ENCODE measurements at regions not wholly inside any gene's neighbourhood (a gene's known extent, or its start where the extent isn't known, plus 50 kb on each side); places are given as distances from the start of the nearest gene placed in this dataset.
A peak's percentile ranks its signal among the peaks of the same experiment; 100 is the strongest.
"Not testable (repeated sequence)": the region's sequence is repeated elsewhere in the genome, so short reads cannot be mapped to it uniquely, and the experiment has no call there.

- DNase-seq (ENCODE audit: low read depth): no peak
Measured at GRCh38 chr12:127469331-127469730, 797.6 kb upstream of the TMEM132C start.

GRCh38 chr12:127473766-127474165 lies 793.2 kb upstream of the TMEM132C start:
- no peak for DNase-seq (ENCODE audit: low read depth)

GRCh38 chr12:127479256-127479655 lies 787.7 kb upstream of the TMEM132C start:
- DNase-seq (ENCODE audit: low read depth): peak; percentile 26

DNA sequence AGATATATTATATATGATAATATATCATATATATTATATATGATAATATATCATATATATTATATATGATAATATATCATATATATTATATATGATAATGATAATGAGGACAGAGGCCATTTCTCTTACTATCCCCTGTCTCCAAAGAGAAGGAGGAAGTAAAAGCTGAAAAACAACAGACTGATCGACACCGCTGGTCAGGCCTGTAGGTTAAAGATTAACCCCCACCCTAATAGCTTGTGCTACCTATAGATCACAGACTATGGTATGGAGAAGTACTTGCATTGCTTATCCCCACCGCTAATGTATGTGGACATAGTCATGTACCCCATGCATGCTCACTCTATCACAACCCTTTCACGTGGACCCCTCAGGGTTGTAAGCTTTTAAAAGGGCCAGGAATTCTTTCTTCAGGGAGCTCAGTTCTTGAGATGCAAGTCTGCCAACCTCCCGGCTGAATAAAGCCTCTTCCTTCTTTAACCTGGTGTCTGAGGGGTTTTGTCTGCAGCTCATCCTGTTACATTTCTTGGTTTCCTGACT lies 786.1 kb upstream of the TMEM132C start:
- no peak for DNase-seq (ENCODE audit: low read depth)

DNA sequence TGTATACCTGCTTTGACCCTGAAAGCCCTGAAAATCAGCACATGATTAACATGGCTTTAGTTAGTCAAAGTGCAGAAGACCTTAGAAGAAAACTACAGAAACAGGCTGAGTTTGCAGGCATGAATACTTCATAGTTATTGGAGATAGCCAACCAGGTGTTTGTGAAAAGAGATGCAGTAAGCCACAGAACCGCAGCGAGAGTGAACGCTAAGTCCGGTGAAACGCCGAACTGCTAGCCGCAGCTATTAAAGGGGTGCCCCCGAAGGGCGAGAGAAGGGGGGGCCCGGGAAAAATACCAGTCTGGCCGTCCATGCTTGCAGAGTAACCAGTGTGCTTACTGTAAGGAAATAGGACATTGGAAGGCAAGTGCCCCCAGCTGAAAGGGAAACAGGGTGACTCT lies 784.0 kb upstream of the TMEM132C start:
- DNase-seq (ENCODE audit: low read depth): no peak

DNA sequence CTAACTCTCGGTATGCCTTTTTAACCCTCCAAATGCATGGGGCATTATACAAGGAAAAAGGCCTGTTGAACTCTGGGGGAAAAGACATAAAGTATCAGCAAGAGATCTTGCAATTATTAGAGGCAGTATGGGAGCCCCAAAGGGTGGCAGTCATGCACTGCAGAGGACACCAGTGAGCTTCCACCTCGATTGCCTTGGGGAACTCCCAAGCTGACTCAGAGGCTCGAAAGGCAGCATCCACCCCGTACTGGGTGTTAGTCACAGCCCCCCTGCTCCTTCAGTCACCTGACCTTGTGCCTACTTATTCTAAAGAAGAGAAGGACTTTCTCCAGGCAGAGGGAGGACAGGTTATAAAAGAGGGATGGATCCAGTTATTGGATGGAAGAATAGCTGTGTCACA lies 781.4 kb upstream of the TMEM132C start:
- peak; percentile 80 for DNase-seq (ENCODE audit: low read depth)

GRCh38 chr12:127487031-127487430 lies 779.9 kb upstream of the TMEM132C start:
- DNase-seq (ENCODE audit: low read depth): no peak

DNA sequence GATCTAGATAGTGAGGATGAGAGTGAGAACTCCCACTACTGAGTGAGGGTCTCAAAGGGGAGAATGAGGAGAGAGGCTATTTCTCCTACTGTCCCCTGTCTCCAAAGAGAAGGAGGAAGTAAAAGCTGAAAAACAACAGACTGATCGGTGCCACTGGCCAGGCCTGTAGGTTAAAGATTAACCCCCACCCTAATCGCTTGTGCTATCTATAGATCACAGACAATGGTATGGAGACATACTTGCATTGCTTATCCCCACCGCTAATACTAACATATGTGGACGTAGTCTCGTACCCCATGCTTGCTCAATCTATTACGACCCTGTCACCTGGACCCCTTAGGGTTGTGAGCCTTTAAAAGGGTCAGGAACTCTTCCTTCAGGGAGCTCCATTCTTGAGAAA lies 777.9 kb upstream of the TMEM132C start:
- no peak for DNase-seq (ENCODE audit: low read depth)

DNA sequence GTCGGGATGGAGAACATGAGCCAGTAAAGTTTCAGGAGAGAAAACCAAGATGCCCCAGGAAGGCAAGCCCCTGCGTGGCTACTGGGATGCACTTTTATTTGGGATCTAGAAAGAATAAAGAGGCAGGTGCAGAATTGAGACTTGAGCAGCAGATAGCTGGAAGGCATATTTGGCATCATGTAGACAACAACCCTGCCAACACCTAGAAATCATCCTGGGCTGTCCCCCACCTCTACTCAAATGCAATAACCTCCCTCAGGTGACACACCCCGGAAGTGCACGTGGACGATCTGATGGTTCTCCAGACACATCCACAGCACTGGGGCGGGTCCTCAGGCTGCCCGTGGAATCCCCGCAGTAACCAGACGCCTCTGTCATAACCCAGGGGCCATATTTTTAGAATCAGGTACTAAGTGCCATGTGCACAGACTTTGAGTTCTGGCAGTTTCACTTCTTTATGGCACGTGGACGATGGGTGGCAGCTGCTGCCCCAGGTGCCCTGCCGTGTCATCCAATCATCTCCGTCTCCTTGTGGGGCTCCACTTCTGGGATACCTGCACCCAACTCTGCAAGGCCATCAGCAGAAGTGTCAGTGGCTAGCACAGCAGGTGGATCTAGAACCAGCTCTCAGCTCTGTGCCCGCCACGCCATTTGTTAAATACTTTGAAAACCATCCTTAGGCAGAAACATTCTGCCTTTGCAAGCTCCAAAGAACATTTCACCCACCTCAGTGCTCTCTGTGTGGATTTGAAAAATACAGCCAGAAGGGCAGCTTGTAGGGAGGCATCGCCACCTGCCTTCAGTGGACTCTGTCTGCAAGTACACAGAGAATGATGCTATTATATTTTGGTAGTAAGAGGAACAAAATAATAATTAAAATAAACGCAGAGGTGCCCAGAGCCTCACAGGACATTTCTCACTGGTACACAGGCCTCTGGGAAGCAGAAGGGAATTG lies 771.7 kb upstream of the TMEM132C start:
- no peak for DNase-seq (ENCODE audit: low read depth)

DNA sequence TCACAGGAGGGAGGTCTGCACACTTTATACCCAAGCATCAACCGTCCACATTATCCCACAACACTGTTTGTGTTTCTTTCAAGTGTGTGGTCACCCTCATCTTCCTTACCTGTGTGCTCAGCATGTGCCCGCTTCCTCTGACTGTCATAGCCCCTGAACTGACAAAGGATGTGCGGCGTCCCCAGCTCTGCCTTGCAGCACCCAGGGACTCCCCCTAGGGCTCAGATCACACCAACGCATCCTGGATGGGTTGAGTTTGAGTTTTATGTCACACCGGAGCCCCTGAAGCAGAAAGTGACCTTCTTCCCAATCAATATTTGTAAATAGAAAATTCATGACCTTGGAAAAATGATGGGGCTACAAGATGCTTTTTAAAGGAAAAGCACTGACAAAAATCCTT lies 770.7 kb upstream of the TMEM132C start:
- no peak for DNase-seq (ENCODE audit: low read depth)

DNA sequence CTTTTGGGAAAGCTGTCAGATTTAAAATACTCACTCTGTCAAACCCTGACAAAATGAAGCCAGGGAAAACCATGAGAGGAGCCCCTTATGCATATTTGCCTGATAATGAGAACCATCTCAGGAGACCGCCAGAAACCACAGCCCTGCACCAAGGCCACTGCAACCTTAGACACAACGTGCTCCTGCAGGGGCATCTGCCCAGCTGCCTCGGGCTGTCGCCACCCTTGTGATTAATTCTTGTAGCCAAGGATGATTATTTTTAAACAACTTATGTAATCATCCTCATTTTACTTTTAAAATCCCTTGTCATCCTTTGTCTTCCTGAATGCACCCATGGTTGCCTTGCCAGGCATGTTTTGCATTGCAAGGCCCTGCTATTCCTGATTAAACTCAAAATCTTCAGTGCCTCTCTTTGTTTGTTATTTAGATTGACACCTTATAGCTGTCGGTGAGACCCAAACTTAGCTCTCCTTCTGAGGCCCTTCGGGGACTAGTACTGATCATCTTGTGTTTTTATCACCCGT lies 766.4 kb upstream of the TMEM132C start:
- DNase-seq (ENCODE audit: low read depth): no peak

DNA sequence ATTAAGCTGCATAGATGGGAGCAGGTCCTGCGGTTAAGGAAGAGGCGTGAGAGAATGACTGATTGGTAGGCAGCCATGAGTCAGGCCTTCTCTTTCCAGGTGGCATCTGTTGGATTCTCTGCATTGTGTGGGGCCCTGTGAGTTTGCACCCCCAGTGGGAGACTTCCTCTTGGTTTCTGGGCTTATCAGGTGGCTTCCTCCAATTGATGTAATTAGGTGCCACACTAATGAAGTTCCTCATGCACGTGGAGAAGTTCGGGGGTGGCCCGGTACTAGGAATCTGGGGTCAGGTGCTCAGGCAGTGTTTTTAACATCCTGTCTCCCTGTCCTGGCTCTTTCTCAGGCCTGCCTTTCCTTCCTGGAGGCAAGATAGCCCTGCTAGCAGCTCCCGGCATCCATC lies 765.1 kb upstream of the TMEM132C start:
- no peak for DNase-seq (ENCODE audit: low read depth)

GRCh38 chr12:127503246-127503645 lies 763.7 kb upstream of the TMEM132C start:
- no peak for DNase-seq (ENCODE audit: low read depth)

DNA sequence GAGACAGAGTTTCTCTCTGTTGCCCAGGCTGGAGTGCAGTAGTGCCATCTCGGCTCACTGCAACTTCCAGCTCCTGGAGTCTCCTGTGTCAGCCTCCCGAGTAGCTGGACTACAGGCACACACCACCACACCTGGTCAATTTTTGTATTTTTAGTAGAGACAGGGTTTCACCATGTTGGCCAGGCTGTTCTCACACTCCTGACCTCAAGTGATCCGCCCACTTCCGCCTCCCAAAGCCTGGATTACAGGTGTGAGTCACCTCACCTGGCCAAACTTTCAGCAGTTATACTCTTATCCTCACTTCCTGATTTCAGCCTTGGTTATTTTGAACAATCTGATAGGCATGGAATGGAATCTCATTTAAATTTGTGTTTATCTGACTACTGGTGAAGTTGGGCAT lies 763.0 kb upstream of the TMEM132C start:
- DNase-seq (ENCODE audit: low read depth): not testable (repeated sequence)

DNA sequence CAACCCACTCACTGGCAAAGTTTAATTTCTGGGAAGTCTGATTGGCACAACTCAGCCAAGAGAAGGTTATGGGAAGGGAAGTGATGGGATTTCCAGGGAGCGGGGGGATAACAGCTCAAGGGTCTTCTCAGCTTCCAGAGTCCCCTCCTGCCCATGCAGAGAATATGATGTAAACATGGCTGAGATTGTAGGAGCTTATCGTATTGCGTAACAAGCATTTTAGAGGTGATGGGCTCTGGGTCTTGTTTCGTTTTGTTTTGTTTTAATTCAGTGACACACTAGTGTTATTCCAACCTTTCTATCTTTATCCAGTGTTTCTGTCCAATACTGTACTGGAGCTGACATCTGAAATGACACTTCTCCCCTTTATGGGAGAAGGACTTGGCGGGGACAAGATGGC lies 762.1 kb upstream of the TMEM132C start:
- DNase-seq (ENCODE audit: low read depth): no peak

GRCh38 chr12:127507341-127507740 lies 759.6 kb upstream of the TMEM132C start:
- DNase-seq (ENCODE audit: low read depth): no peak

GRCh38 chr12:127509066-127509778 lies 757.7 kb upstream of the TMEM132C start:
- peak; percentile 43 for DNase-seq (ENCODE audit: low read depth)

- DNase-seq (ENCODE audit: low read depth): peak; percentile 15
Measured at GRCh38 chr12:127515941-127516340, 751.0 kb upstream of the TMEM132C start.

DNA sequence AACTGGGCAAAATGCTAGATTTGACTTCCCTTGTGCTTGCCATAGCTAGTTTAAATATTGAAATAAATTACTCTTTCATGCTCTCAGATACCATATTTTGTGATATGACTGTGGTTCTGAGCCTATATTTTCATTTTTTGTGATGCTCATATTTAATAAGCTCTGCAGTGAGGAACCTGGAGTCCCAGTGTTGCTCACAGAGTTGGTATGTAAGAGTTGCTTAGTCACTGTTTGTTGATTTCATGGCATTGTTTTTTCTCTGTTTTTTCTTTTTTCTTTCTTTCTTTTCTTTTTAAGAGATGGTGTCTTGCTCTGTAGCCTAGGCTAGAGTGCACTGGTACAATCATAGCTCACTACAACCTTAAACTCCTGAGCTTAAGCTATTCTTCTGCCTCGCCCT lies 750.5 kb upstream of the TMEM132C start:
- DNase-seq (ENCODE audit: low read depth): no peak

DNA sequence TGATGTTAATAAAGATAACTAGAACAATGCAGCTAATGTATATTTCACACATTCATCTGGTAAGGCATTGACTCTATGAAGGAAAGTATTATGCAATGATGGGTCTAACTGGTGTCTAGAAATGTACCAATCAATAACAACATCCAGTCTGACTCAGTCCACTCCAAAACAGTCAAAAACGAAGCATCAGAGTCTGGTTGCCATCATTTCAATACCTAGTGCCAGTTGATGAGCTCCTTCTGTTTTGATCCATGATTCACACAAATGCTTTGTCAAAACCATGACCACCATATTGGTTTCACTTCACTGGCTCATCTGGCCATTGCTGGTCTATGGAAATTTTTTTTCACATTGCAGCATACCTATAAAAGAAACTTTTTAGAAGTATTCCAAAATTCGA lies 747.2 kb upstream of the TMEM132C start:
- no peak for DNase-seq (ENCODE audit: low read depth)

DNA sequence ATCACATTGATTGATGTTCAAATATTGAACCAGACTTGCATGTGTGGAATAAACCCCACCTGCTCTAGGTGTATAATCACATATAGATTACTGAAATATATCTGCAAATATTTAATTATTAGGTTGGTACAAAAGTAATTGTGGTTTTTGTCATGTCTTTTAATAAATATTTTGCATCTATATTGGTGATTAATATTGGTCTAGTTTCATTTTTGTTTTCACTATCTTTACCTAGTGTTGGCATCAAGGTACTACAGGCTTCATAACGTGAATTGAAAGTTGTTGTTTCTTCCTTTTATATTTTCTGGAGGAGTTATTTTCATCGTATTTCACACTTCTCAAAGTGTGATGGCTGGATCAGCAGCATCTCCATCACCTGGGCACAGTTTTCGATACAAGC lies 740.0 kb upstream of the TMEM132C start:
- no peak for DNase-seq (ENCODE audit: low read depth)

DNA sequence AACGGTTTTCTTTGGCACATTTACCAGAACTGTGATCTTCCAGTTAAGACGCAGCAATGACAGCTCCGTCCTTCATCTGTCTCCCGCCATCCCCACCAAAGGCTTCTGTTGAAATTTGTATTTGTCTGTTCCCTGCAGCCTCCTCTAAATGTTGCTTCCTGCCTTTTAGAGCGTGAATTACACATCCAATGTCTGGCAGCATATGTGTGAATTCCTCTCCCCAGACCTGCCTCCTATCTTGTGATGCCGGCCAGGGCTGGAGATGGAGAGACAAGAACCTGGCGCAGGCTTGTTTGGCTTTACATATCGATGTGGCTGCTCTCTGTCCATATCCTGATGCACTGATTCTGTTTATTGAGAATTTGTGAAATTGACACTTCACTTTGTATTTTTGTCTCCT lies 738.4 kb upstream of the TMEM132C start:
- no peak for DNase-seq (ENCODE audit: low read depth)

DNA sequence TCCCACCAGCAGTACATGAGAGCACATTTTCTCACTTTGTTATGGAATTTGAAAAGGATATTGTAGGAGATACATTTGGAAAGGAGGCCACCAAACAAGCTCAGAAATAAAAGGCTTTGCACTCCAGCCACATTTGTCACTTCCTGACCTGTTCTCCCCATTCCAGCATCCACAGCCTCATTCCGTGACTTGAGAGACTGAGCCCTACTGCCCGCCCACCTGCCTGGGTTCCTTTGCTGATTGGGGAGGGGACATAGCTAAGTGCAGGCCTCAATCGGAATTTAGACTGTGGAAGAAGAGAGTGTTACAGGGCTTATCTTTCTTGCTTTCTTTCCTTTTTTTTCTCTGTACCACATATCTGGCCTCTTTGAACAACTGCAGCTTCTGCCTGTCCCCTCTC lies 735.4 kb upstream of the TMEM132C start:
- DNase-seq (ENCODE audit: low read depth): no peak

All from GM04504 (cell line).